Neural cell (in vitro differentiated cells): ENCODE measurements at regions not wholly inside any gene's neighbourhood (a gene's known extent, or its start where the extent isn't known, plus 50 kb on each side); places are given as distances from the start of the nearest gene placed in this dataset.

ENCODE experiments used
- EP300 ChIP-seq: fragments of 450-650 bp; conservative IDR thresholded peaks from 2 replicates; pipeline ENCODE4 v1.6.1; 2014; ENCODE audit warnings: antibody characterized with exemption, mild to moderate bottlenecking, moderate library complexity; ENCODE audit not compliant: poor library complexity, severe bottlenecking
- EZH2 ChIP-seq: fragments of 200-600, 300-800 bp; shearing (Covaris generic), sonication (generic); IDR thresholded peaks from 2 replicates; pipeline ENCODE4 v1.6.1; 2014; ENCODE audit warnings: antibody characterized with exemption, low read length, borderline replicate concordance, mild to moderate bottlenecking; ENCODE audit not compliant: insufficient read depth, poor library complexity, severe bottlenecking
- POLR2AphosphoS5 ChIP-seq: IDR thresholded peaks from 2 replicates; pipeline ENCODE4 v1.6.1; 2012
- RAD21 ChIP-seq: fragments of 450-650 bp; conservative IDR thresholded peaks from 2 replicates; pipeline ENCODE4 v1.6.1; 2014; ENCODE audit warnings: antibody characterized with exemption, mild to moderate bottlenecking, moderate library complexity
- REST ChIP-seq: IDR thresholded peaks from 2 replicates; pipeline ENCODE4 v1.6.1; 2012; ENCODE audit warnings: borderline replicate concordance
- SMC3 ChIP-seq: fragments of 450-650 bp; conservative IDR thresholded peaks from 2 replicates; pipeline ENCODE4 v1.6.1; 2014; ENCODE audit warnings: antibody characterized with exemption, mild to moderate bottlenecking, moderate library complexity; ENCODE audit not compliant: poor library complexity
- TAF1 ChIP-seq: IDR thresholded peaks from 2 replicates; pipeline ENCODE4 v1.6.1; 2012; ENCODE audit warnings: low read depth
- TF ChIP-seq, protein P1 (sequence below): fragments of 450-650 bp; IDR thresholded peaks from 2 replicates; pipeline ENCODE4 v1.5.1; 2014; ENCODE audit warnings: antibody characterized with exemption, mild to moderate bottlenecking, moderate library complexity; ENCODE audit not compliant: poor library complexity, severe bottlenecking

DNA sequence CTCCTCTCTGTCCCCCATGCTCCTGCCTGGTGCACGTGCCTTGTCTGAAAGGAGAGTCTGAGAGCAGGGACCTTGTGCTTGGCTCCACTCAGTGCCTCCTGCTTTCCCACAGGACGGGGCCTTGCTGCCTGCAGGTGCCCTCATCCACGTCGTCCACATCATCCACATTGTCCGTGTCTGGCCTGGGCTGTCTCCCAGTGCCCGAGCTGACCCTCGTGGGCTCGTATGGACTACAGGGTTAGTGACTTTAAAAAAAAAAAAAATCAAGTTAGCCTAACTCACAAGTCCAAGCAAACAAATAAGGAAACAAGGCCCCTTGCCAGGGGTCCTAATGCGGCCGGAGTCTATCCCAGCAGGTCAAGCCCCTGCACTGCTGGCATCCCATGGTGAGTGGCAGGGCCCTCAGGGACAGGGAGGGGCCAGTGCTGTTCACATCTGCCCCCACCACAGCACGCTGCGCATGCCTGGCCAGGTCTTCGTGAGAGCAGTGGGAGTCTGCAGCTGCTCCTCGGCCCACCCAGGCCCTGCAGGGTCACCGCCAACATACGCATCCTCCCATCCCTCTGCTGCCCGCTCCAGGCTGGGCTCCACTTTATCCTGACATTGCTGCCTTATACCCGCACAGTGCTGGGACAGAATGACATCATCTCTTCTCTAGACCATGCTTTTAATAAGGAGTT, 232.6 kb downstream of the NDUFA10 start:
- TF ChIP-seq, protein P1, sequence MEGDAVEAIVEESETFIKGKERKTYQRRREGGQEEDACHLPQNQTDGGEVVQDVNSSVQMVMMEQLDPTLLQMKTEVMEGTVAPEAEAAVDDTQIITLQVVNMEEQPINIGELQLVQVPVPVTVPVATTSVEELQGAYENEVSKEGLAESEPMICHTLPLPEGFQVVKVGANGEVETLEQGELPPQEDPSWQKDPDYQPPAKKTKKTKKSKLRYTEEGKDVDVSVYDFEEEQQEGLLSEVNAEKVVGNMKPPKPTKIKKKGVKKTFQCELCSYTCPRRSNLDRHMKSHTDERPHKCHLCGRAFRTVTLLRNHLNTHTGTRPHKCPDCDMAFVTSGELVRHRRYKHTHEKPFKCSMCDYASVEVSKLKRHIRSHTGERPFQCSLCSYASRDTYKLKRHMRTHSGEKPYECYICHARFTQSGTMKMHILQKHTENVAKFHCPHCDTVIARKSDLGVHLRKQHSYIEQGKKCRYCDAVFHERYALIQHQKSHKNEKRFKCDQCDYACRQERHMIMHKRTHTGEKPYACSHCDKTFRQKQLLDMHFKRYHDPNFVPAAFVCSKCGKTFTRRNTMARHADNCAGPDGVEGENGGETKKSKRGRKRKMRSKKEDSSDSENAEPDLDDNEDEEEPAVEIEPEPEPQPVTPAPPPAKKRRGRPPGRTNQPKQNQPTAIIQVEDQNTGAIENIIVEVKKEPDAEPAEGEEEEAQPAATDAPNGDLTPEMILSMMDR: no peak
- no peak for TF ChIP-seq REST
- TF ChIP-seq SMC3: no peak
- TF ChIP-seq RAD21: no peak
- TF ChIP-seq EZH2: no peak
- TF ChIP-seq EP300: no peak
- no peak for TF ChIP-seq POLR2AphosphoS5
- TF ChIP-seq TAF1: no peak
